BJ (cell line): ENCODE measurements at regions not wholly inside any gene's neighbourhood (a gene's known extent, or its start where the extent isn't known, plus 50 kb on each side); places are given as distances from the start of the nearest gene placed in this dataset.

Experiments used
- CTCF ChIA-PET: fragments of 350-600 bp; formaldehyde crosslinking; extraction: SDS; loops from one replicate; lab custom pipeline; 2021; ENCODE audit warnings: antibody characterized with exemption, inconsistent platforms; lab: Yijun Ruan, JAX
- POLR2A ChIA-PET: fragments of 300-600 bp; sonication (Branson Sonifier 250); formaldehyde crosslinking; extraction: SDS; loops from one replicate; lab custom pipeline; 2021; ENCODE audit warnings: antibody characterized with exemption; lab: Charles Lee
- DNase-seq: peaks from one replicate; pipeline ENCODE4 v3.0.0-alpha.2; 2011; ENCODE audit warnings: low read depth
- H3K27me3 ChIP-seq: 2 replicates; pipeline ENCODE4 v1.6.0; 2011; ENCODE audit warnings: low read length; ENCODE audit not compliant: control insufficient read depth, insufficient read depth
- H3K36me3 ChIP-seq: 2 replicates; pipeline ENCODE4 v1.5.1; 2011; ENCODE audit warnings: low read length; ENCODE audit not compliant: control insufficient read depth, insufficient read depth
- H3K4me3 ChIP-seq: 2 replicates; pipeline ENCODE4 v1.5.1; 2011; ENCODE audit warnings: low read depth, mild to moderate bottlenecking, control low read depth, low read length
- TF ChIP-seq, protein P1 (sequence below): IDR thresholded peaks from 2 replicates; pipeline ENCODE4 v1.5.1; 2011; ENCODE audit warnings: low read depth, mild to moderate bottlenecking, control low read depth, inconsistent platforms, low read length, moderate library complexity; ENCODE audit not compliant: insufficient read depth

DNA sequence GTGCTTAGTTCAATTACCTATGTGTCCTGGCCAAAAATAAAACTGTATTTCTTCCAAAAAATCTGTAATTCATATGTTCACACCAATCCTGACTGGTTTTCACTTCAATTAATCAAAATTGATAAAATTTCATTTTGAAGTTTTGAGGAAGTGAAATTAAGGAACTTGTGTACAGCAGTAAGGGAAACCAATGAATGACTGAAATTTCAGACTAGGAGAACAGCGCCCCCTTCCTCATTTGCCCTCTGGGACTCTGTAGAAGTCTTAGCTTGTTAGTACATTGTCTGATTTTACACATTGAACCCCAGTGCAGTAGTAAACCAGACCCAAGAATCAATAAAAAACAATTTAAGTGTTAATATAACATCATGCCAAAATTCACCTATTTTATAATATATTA, 495.3 kb upstream of the AGTR1 start:
- no peaks in the 10 kb centered on the region for H3K27me3 ChIP-seq
- H3K36me3 ChIP-seq: no peaks in the 10 kb centered on the region
- POLR2A ChIA-PET: no interaction called here
- no peak overlapping the region for H3K4me3 ChIP-seq
- CTCF ChIA-PET: no interaction called here
- TF ChIP-seq, protein P1, sequence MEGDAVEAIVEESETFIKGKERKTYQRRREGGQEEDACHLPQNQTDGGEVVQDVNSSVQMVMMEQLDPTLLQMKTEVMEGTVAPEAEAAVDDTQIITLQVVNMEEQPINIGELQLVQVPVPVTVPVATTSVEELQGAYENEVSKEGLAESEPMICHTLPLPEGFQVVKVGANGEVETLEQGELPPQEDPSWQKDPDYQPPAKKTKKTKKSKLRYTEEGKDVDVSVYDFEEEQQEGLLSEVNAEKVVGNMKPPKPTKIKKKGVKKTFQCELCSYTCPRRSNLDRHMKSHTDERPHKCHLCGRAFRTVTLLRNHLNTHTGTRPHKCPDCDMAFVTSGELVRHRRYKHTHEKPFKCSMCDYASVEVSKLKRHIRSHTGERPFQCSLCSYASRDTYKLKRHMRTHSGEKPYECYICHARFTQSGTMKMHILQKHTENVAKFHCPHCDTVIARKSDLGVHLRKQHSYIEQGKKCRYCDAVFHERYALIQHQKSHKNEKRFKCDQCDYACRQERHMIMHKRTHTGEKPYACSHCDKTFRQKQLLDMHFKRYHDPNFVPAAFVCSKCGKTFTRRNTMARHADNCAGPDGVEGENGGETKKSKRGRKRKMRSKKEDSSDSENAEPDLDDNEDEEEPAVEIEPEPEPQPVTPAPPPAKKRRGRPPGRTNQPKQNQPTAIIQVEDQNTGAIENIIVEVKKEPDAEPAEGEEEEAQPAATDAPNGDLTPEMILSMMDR: no peak
- DNase-seq: no peak

DNA sequence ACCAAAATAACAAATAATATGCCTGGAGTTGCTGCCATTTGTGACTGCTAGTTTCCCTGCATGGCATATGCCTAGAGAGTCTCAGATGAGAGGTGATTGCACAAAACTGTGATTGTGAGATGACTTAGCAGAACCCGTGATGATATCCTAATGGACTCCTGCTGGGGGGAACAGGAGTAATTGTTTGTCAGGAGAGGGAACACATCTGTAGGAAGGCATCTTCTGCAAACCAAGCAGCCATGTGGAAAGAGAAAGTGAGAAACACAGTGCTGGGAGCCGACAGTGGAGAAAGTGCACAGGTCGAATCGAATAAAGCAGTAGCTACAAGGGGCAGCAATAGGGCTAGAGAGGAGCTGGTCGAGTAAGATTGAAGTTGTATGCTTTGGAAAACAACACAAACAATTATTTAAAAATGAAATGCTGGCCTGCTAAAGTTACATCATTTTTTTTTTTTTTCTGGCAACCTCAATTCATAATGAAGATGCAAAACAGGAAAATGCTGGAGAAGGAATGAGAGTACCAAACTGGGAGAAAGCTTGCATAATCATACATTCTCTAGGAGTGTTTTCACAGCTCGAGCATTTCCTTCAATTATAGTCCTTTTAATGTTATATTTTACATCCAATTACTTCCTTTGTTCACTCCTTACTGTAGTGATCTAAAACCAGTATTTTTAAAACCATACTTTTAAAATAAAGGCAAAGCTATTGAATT, 494.2 kb upstream of the AGTR1 start:
- no peaks in the 10 kb centered on the region for H3K27me3 ChIP-seq
- H3K36me3 ChIP-seq: no peaks in the 10 kb centered on the region
- H3K4me3 ChIP-seq: no peak overlapping the region
- no peak for DNase-seq
- ChIA-PET CTCF (no interaction called here), POLR2A (no interaction called here)
- TF ChIP-seq, protein P1: no peak

DNA sequence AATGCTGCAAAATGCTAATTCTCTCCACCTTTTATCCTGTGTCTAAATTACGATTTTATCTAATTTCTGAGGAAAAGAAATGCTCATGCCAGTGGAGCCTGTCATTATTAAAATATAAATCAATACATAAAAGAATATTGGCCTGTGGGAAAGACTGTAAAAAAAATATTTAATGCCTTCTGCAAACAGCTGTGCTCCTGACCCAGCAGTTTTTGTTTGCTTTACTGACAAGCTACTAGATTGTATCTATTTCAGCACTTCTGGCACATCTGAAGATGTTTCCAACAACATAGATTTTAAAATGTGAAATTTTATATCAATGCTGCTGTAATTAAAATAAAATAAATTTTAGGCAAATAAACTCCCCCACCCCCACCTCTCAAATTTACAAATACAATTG, 493.6 kb upstream of the AGTR1 start:
- Histone ChIP-seq H3K27me3 (no peaks in the 10 kb centered on the region), H3K4me3 (no peak overlapping the region), H3K36me3 (no peaks in the 10 kb centered on the region)
- DNase-seq: no peak
- ChIA-PET POLR2A (no interaction called here), CTCF (no interaction called here)
- TF ChIP-seq, protein P1: no peak

DNA sequence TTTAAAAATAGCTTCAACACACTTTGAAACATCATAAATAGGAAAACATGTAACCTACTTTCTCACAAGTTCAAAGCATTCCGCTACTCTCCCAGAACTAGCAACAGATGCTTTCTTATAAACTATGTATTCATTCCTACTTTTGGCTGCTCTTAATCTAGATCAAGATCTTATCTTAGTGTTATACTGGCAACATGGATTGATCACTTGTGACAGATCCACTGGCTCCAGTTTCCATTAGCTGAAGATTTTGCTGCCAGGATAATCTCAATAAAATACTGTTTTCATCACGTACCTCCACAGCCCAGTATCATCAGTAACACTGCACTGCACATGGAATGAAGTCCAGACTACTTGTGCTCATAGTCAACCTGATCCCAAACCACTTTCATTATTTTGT, 491.7 kb upstream of the AGTR1 start:
- ChIA-PET CTCF (interaction anchor here (0.8 to 1.7 kb wide), 2 partner anchors 17 to 50 kb away, joined by 3 to 4 read pairs; no protein-coding TSS in a partner anchor), POLR2A (no interaction called here)
- Histone ChIP-seq H3K36me3 (no peaks in the 10 kb centered on the region), H3K27me3 (no peaks in the 10 kb centered on the region), H3K4me3 (no peak overlapping the region)
- TF ChIP-seq, protein P1: no peak
- DNase-seq: peak; percentile 49

DNA sequence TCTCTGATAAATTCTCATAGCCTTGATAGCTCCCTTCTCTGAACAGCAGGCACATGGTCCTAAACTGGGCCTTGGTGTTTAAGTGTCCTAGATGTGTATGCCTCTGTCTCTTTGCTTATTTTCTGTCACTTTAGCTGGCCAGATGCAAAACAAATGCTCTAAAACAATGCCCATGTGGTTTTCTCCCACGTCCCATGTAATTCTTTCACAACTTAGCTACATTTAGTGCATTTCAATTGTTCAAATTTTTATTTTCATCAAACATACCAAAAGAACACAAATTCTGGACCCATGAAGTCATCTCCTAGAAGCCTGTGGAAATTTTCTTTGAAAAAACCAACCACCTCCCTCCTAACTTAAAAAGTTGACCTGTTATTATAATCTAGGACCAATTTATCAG, 491.3 kb upstream of the AGTR1 start:
- ChIA-PET CTCF (interaction anchor here (0.8 to 1.7 kb wide), 2 partner anchors 16 to 49 kb away, joined by 3 to 4 read pairs; no protein-coding TSS in a partner anchor), POLR2A (no interaction called here)
- no peaks in the 10 kb centered on the region for H3K36me3 ChIP-seq
- no peak for DNase-seq
- H3K4me3 ChIP-seq: no peak overlapping the region
- TF ChIP-seq, protein P1: no peak
- H3K27me3 ChIP-seq: no peaks in the 10 kb centered on the region
